H9 (cell line): ENCODE measurements at regions not wholly inside any gene's neighbourhood (a gene's known extent, or its start where the extent isn't known, plus 50 kb on each side); places are given as distances from the start of the nearest gene placed in this dataset.

Experiments
- DNase-seq: peaks from one replicate; pipeline ENCODE4 v3.0.0-alpha.2; 2017
- H2AFZ ChIP-seq: one replicate; pipeline ENCODE4 v1.6.1; 2013; ENCODE audit warnings: mild to moderate bottlenecking, low read length, control low read depth, moderate library complexity
- H2AK5ac ChIP-seq: 2 replicates; pipeline ENCODE4 v1.6.1; 2013; ENCODE audit warnings: low read length, control low read depth, mixed read lengths; ENCODE audit not compliant: insufficient read length
- H2BK120ac ChIP-seq: one replicate; pipeline ENCODE4 v1.6.1; 2013; ENCODE audit warnings: low read depth, mild to moderate bottlenecking, low read length, control low read depth, inconsistent platforms; ENCODE audit not compliant: poor library complexity, severe bottlenecking
- H2BK12ac ChIP-seq: 2 replicates; pipeline ENCODE4 v1.6.1; 2013; ENCODE audit warnings: low read length, control low read depth, mixed read lengths, low read depth; ENCODE audit not compliant: insufficient read length
- H2BK15ac ChIP-seq: 2 replicates; pipeline ENCODE4 v1.6.1; 2013; ENCODE audit warnings: low read depth, low read length, control low read depth
- H2BK20ac ChIP-seq: one replicate; pipeline ENCODE4 v1.6.1; 2013; ENCODE audit warnings: low read depth, mild to moderate bottlenecking, low read length, control low read depth, inconsistent platforms; ENCODE audit not compliant: poor library complexity, severe bottlenecking
- H2BK5ac ChIP-seq: 2 replicates; pipeline ENCODE4 v1.6.1; 2013; ENCODE audit warnings: low read length, control low read depth, mixed read lengths; ENCODE audit not compliant: insufficient read length
- H3K14ac ChIP-seq: 2 replicates; pipeline ENCODE4 v1.6.1; 2013; ENCODE audit warnings: low read length, control low read depth; ENCODE audit not compliant: insufficient read depth
- H3K18ac ChIP-seq: 2 replicates; pipeline ENCODE4 v1.6.1; 2013; ENCODE audit warnings: low read depth, mild to moderate bottlenecking, mixed read lengths, low read length, control low read depth; ENCODE audit not compliant: insufficient read length
- H3K23ac ChIP-seq: 2 replicates; pipeline ENCODE4 v1.6.1; 2013; ENCODE audit warnings: low read length, control low read depth, mixed read lengths, low read depth; ENCODE audit not compliant: insufficient read length
- H3K23me2 ChIP-seq: 2 replicates; pipeline ENCODE4 v1.6.1; 2013; ENCODE audit warnings: low read depth, mild to moderate bottlenecking, mixed read lengths, low read length, control low read depth; ENCODE audit not compliant: insufficient read length, poor library complexity, severe bottlenecking
- H3K27ac ChIP-seq: 2 replicates; pipeline ENCODE4 v1.5.1; 2013; ENCODE audit warnings: low read length, control low read depth, mixed read lengths, low read depth; ENCODE audit not compliant: insufficient read length
- H3K27me3 ChIP-seq: 2 replicates; pipeline ENCODE4 v1.6.1; 2013; ENCODE audit warnings: low read length, control low read depth, inconsistent platforms; ENCODE audit not compliant: insufficient read depth
- H3K4ac ChIP-seq: 2 replicates; pipeline ENCODE4 v1.6.1; 2013; ENCODE audit warnings: low read depth, mild to moderate bottlenecking, control low read depth, inconsistent platforms, low read length, moderate library complexity
- H3K4me1 ChIP-seq: 2 replicates; pipeline ENCODE4 v1.6.1; 2013; ENCODE audit warnings: low read length, control low read depth, inconsistent platforms; ENCODE audit not compliant: insufficient read depth
- H3K4me2 ChIP-seq: 2 replicates; pipeline ENCODE4 v1.6.1; 2013; ENCODE audit warnings: low read length, control low read depth, mixed read lengths; ENCODE audit not compliant: insufficient read length, insufficient read depth
- H3K56ac ChIP-seq: 2 replicates; pipeline ENCODE4 v1.6.1; 2013; ENCODE audit warnings: low read depth, mild to moderate bottlenecking, mixed read lengths, low read length, control low read depth; ENCODE audit not compliant: insufficient read length
- H3K79me1 ChIP-seq: 2 replicates; pipeline ENCODE4 v1.6.1; 2013; ENCODE audit warnings: low read depth, mild to moderate bottlenecking, moderate library complexity, low read length, control low read depth, inconsistent platforms; ENCODE audit not compliant: insufficient read depth, poor library complexity, severe bottlenecking
- H3K79me2 ChIP-seq: 2 replicates; pipeline ENCODE4 v1.6.1; 2013; ENCODE audit warnings: low read length, control low read depth, inconsistent platforms; ENCODE audit not compliant: insufficient read depth
- H3K9ac ChIP-seq: 2 replicates; pipeline ENCODE4 v1.6.1; 2013; ENCODE audit warnings: low read length, control low read depth, mixed read lengths; ENCODE audit not compliant: insufficient read length; ENCODE audit errors: extremely low read depth
- H3K9me3 ChIP-seq: one replicate; pipeline ENCODE4 v1.6.1; 2013; ENCODE audit warnings: low read depth, low read length, inconsistent platforms; ENCODE audit not compliant: control insufficient read depth
- H3T11ph ChIP-seq: one replicate; pipeline ENCODE4 v1.6.1; 2013; ENCODE audit warnings: mild to moderate bottlenecking, low read length, control low read depth, inconsistent platforms
- H4K20me1 ChIP-seq: one replicate; pipeline ENCODE4 v1.6.1; 2013; ENCODE audit not compliant: control insufficient read depth, insufficient read length, insufficient read depth
- H4K5ac ChIP-seq: 2 replicates; pipeline ENCODE4 v1.6.1; 2013; ENCODE audit warnings: low read depth, mild to moderate bottlenecking, mixed read lengths, low read length, control low read depth; ENCODE audit not compliant: insufficient read length
- H4K8ac ChIP-seq: replicated peaks from 2 replicates; pipeline ENCODE4 v1.6.1; 2013; ENCODE audit warnings: low read length, control low read depth, mixed read lengths, low read depth; ENCODE audit not compliant: insufficient read length
- H4K91ac ChIP-seq: 2 replicates; pipeline ENCODE4 v1.6.1; 2013; ENCODE audit warnings: low read depth, mild to moderate bottlenecking, moderate library complexity, mixed read lengths, low read length, control low read depth; ENCODE audit not compliant: insufficient read length
- H3K27ac Mint-ChIP-seq, 3 experiments: 2 replicates in 2 of 3; 3 replicates in 1 of 3; pipeline ENCODE4 v1.8.0; 2020 to 2021; ENCODE audit warnings: mixed read lengths in 3 of 3, mild to moderate bottlenecking in 1 of 3, moderate library complexity in 1 of 3
- H3K27me3 Mint-ChIP-seq: 2 replicates; pipeline ENCODE4 v1.8.0; 2021; ENCODE audit warnings: low read depth, mild to moderate bottlenecking, moderate library complexity, mixed read lengths
- H3K36me3 Mint-ChIP-seq, 3 experiments: 2 replicates in 2 of 3; 3 replicates in 1 of 3; pipeline ENCODE4 v1.8.0; 2020 to 2021; ENCODE audit warnings: low read depth in 3 of 3, mixed read lengths in 3 of 3; ENCODE audit not compliant: insufficient read depth in 1 of 3
- H3K4me1 Mint-ChIP-seq, 2 experiments: 2 replicates each; pipeline ENCODE4 v1.8.0; 2020; ENCODE audit warnings: mixed read lengths in 2 of 2
- H3K4me3 Mint-ChIP-seq, 2 experiments: 2 replicates in 1 of 2; 3 replicates in 1 of 2; pipeline ENCODE4 v1.8.0; 2020 to 2021; ENCODE audit warnings: mild to moderate bottlenecking in 2 of 2, mixed read lengths in 2 of 2, moderate library complexity in 1 of 2
- H3K9me3 Mint-ChIP-seq, 2 experiments: 2 replicates in 1 of 2; 3 replicates in 1 of 2; pipeline ENCODE4 v1.8.0; 2020; ENCODE audit warnings: mild to moderate bottlenecking in 2 of 2, mixed read lengths in 2 of 2, moderate library complexity in 1 of 2
- WGBS: extraction: QIAGEN DNeasy Blood & Tissue Kit; methylation state at CpG from one replicate; pipeline ENCODE4 v1.1.7; 2013; ENCODE audit warnings: missing lambda C conversion rate, low lambda C conversion rate, mixed read lengths; ENCODE audit not compliant: insufficient read length; ENCODE audit errors: extremely low coverage; 5-methylcytosine and 5-hydroxymethylcytosine counted together
- TF ChIP-seq, protein P1 (sequence below): fragments of 200-600 bp; sonication (generic); conservative IDR thresholded peaks from 3 replicates; pipeline ENCODE4 v1.8.0; 2021; ENCODE audit warnings: antibody characterized with exemption, mild to moderate bottlenecking

- H3K4ac ChIP-seq, result no peak overlapping the region
- H3K9me3 ChIP-seq, result no peaks in the 10 kb centered on the region
- H3K9ac ChIP-seq, result no peak overlapping the region
- no peak overlapping the region for H3K14ac ChIP-seq
- no peak overlapping the region for H2BK20ac ChIP-seq
- H3K27ac ChIP-seq, result no peak overlapping the region
- TF ChIP-seq, protein P1, sequence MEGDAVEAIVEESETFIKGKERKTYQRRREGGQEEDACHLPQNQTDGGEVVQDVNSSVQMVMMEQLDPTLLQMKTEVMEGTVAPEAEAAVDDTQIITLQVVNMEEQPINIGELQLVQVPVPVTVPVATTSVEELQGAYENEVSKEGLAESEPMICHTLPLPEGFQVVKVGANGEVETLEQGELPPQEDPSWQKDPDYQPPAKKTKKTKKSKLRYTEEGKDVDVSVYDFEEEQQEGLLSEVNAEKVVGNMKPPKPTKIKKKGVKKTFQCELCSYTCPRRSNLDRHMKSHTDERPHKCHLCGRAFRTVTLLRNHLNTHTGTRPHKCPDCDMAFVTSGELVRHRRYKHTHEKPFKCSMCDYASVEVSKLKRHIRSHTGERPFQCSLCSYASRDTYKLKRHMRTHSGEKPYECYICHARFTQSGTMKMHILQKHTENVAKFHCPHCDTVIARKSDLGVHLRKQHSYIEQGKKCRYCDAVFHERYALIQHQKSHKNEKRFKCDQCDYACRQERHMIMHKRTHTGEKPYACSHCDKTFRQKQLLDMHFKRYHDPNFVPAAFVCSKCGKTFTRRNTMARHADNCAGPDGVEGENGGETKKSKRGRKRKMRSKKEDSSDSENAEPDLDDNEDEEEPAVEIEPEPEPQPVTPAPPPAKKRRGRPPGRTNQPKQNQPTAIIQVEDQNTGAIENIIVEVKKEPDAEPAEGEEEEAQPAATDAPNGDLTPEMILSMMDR, result no peak
- H3K27me3 Mint-ChIP-seq, result peaks cover 6% of the 10 kb centered on the region; the same call in 1 of the 2 replicates
- no peak overlapping the region for H3K18ac ChIP-seq
- no peak overlapping the region for H3K4me2 ChIP-seq
- H3K79me2 ChIP-seq, result no peaks in the 10 kb centered on the region
- H2BK120ac ChIP-seq, result no peak overlapping the region
- H3K4me1 ChIP-seq, result no peaks in the 10 kb centered on the region
- H3K27me3 ChIP-seq, result no peaks in the 10 kb centered on the region
- no peaks in the 10 kb centered on the region for H3K79me1 ChIP-seq
- no peak overlapping the region for H2BK5ac ChIP-seq
- no peak overlapping the region for H3T11ph ChIP-seq
- H2BK12ac ChIP-seq, result no peak overlapping the region
- no peaks in the 10 kb centered on the region; a peak in 1 of 7 replicates for H3K36me3 Mint-ChIP-seq
- H2AFZ ChIP-seq, result no peak overlapping the region
- no peak overlapping the region for H3K27ac Mint-ChIP-seq
- H4K8ac ChIP-seq, result no peak overlapping the region
- H4K5ac ChIP-seq, result no peak overlapping the region
- no peak overlapping the region for H3K23ac ChIP-seq
- no peaks in the 10 kb centered on the region for H3K9me3 Mint-ChIP-seq
- H3K23me2 ChIP-seq, result no peaks in the 10 kb centered on the region
- WGBS, result no CpG with 5 or more reads among the region's 4 CpGs
- H2AK5ac ChIP-seq, result no peak overlapping the region
- H4K91ac ChIP-seq, result no peak overlapping the region
- DNase-seq, result no peak
- H3K4me3 Mint-ChIP-seq, result no peak overlapping the region
- H2BK15ac ChIP-seq, result no peak overlapping the region
- H3K56ac ChIP-seq, result no peak overlapping the region
- H3K4me1 Mint-ChIP-seq, result peaks cover 12 to 21% of the 10 kb centered on the region in 2 experiments
- H4K20me1 ChIP-seq, result no peaks in the 10 kb centered on the region
These were observed 110.7 kb upstream of the IL12B start for GRCh38 chr5:159440968-159441367.
